K562 (cell line): ENCODE measurements at regions not wholly inside any gene's neighbourhood (a gene's known extent, or its start where the extent isn't known, plus 50 kb on each side); places are given as distances from the start of the nearest gene placed in this dataset.

Source experiments
- GABPA ChIP-seq: fragments of 200-800 bp; sonication (Bioruptor generic); conservative IDR thresholded peaks from 2 replicates; pipeline ENCODE4 v1.6.1; 2016; ENCODE audit warnings: low read depth, missing genetic modification characterization, missing compliant biosample characterization
- SIN3A ChIP-seq, 2 experiments: fragments of 150-350 bp in 1 of 2; IDR thresholded peaks; 2 replicates each; pipeline ENCODE4 v1.6.1; 2011 to 2016; ENCODE audit warnings: borderline replicate concordance in 2 of 2, low read depth in 2 of 2, low read length in 2 of 2, mild to moderate bottlenecking in 2 of 2, moderate library complexity in 2 of 2; ENCODE audit not compliant: control insufficient read depth in 1 of 2
- SRSF1 ChIP-seq: fragments of 200-400 bp; formaldehyde crosslinking; IDR thresholded peaks from 2 replicates; pipeline ENCODE4 v1.6.1; 2017; ENCODE audit warnings: mild to moderate bottlenecking, low read depth, low read length, moderate library complexity
- TF ChIP-seq, protein P1 (sequence below), 3 experiments: IDR thresholded peaks in 2 of 3; conservative IDR thresholded peaks in 1 of 3; 2 replicates each; pipeline ENCODE4 v1.5.1; 2011 to 2012; ENCODE audit warnings: low read length in 3 of 3, mild to moderate bottlenecking in 3 of 3, control low read depth in 2 of 3, improper control_type of control experiment in 1 of 3, inconsistent platforms in 1 of 3, low read depth in 1 of 3, mixed read lengths in 1 of 3, moderate library complexity in 1 of 3; ENCODE audit not compliant: insufficient read depth in 2 of 3

DNA sequence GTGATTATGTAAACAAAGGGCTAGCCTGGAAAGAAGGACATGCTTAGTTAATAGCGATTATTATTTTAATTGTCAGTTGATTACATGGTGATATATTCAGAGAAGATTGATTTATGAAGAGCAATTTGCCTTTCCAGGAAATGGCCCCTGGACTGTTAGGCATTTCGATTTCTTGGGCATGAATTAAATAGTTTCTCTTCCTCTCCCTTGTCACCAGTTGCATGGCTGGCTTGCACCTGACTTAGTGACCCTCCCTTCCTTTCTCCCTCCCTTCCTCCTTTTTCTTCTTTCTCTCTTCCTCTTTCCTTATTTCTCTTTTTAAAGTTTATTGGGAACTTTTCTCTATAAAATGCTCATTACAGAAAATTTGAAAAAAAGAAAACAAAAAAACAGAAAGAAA, 235.4 kb downstream of the CDC5L start:
- TF ChIP-seq GABPA (tag) (no peak), SIN3A (IDR thresholded peaks at IDR 0.05; ENCODE audit: borderline replicate concordance in 2 of 2, control insufficient read depth in 1 of 2, low read depth in 2 of 2, low read length in 2 of 2) (no peak), SRSF1 (no peak)
- TF ChIP-seq, protein P1, sequence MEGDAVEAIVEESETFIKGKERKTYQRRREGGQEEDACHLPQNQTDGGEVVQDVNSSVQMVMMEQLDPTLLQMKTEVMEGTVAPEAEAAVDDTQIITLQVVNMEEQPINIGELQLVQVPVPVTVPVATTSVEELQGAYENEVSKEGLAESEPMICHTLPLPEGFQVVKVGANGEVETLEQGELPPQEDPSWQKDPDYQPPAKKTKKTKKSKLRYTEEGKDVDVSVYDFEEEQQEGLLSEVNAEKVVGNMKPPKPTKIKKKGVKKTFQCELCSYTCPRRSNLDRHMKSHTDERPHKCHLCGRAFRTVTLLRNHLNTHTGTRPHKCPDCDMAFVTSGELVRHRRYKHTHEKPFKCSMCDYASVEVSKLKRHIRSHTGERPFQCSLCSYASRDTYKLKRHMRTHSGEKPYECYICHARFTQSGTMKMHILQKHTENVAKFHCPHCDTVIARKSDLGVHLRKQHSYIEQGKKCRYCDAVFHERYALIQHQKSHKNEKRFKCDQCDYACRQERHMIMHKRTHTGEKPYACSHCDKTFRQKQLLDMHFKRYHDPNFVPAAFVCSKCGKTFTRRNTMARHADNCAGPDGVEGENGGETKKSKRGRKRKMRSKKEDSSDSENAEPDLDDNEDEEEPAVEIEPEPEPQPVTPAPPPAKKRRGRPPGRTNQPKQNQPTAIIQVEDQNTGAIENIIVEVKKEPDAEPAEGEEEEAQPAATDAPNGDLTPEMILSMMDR (IDR thresholded peaks at IDR 0.05 in 2 of 3, conservative IDR thresholded peaks at IDR 0.05 in 1 of 3; ENCODE audit: insufficient read depth in 2 of 3, low read depth in 1 of 3, low read length in 3 of 3): no peak
